OCI-LY7 (cell line): ENCODE measurements at regions not wholly inside any gene's neighbourhood (a gene's known extent, or its start where the extent isn't known, plus 50 kb on each side); places are given as distances from the start of the nearest gene placed in this dataset.
"Not testable (repeated sequence)": the region's sequence is repeated elsewhere in the genome, so short reads cannot be mapped to it uniquely, and the experiment has no call there.

Source experiments
- BruUV-seq: library from RNA; stranded (reverse); fragments of 400-500 nt; replicated peaks from 2 replicates; lab custom pipeline; 2021; lab: Mats Ljungman, UMichigan
- CTCF ChIA-PET: fragments of 300-600 bp; sonication (Branson Sonifier 250); formaldehyde crosslinking; loops from one replicate; lab custom pipeline; 2022; ENCODE audit warnings: antibody characterized with exemption; ENCODE audit not compliant: unreplicated experiment; lab: Charles Lee
- POLR2A ChIA-PET: fragments of 300-600 bp; sonication (Branson Sonifier 250); formaldehyde crosslinking; loops from one replicate; lab custom pipeline; 2022; ENCODE audit warnings: antibody characterized with exemption; lab: Charles Lee
- DNase-seq: peaks from one replicate; pipeline ENCODE4 v3.0.0-alpha.2; 2015; ENCODE audit warnings: low spot score
- H2AFZ ChIP-seq: fragments of 200-600 bp; sonication (generic), shearing (Covaris generic); 2 replicates; pipeline ENCODE4 v1.6.1; 2014; ENCODE audit warnings: mild to moderate bottlenecking, antibody characterized with exemption, low read length, moderate library complexity
- H3K27ac ChIP-seq: fragments of 200-600 bp; sonication (generic); 2 replicates; pipeline ENCODE4 v1.5.1; 2014; ENCODE audit warnings: mixed run types, low read depth, mild to moderate bottlenecking, moderate library complexity, low read length, inconsistent platforms; ENCODE audit not compliant: poor library complexity, severe bottlenecking
- H3K36me3 ChIP-seq: fragments of 200-600 bp; sonication (generic); 2 replicates; pipeline ENCODE4 v1.6.1; 2014; ENCODE audit warnings: mild to moderate bottlenecking, antibody characterized with exemption, low read length, moderate library complexity, mixed read lengths; ENCODE audit not compliant: insufficient read depth
- H3K4me1 ChIP-seq: fragments of 200-600 bp; sonication (generic); 2 replicates; pipeline ENCODE4 v1.5.1; 2014; ENCODE audit warnings: mild to moderate bottlenecking, low read length; ENCODE audit not compliant: insufficient read depth, poor library complexity, severe bottlenecking
- H3K4me2 ChIP-seq: fragments of 200-600 bp; sonication (generic); 2 replicates; pipeline ENCODE4 v1.6.1; 2014; ENCODE audit warnings: mild to moderate bottlenecking, low read length
- H3K4me3 ChIP-seq: fragments of 200-600 bp; sonication (generic); 2 replicates; pipeline ENCODE4 v1.5.1; 2014; ENCODE audit warnings: mild to moderate bottlenecking, low read depth, low read length; ENCODE audit not compliant: poor library complexity, severe bottlenecking
- H3K79me2 ChIP-seq: fragments of 200-600 bp; sonication (generic); 2 replicates; pipeline ENCODE4 v1.6.1; 2016; ENCODE audit warnings: low read depth, mild to moderate bottlenecking, low read length, moderate library complexity, mixed read lengths; ENCODE audit not compliant: insufficient read depth
- H3K9me2 ChIP-seq: fragments of 200-600 bp; sonication (generic); 2 replicates; pipeline ENCODE4 v1.6.1; 2016; ENCODE audit warnings: mild to moderate bottlenecking, low read length, mixed read lengths; ENCODE audit not compliant: insufficient read depth
- H3K9me3 ChIP-seq: fragments of 200-600 bp; sonication (generic); 2 replicates; pipeline ENCODE4 v1.6.1; 2014; ENCODE audit warnings: mild to moderate bottlenecking, mixed run types, low read length, mixed read lengths
- H4K20me1 ChIP-seq: fragments of 200-600 bp; sonication (generic); 2 replicates; pipeline ENCODE4 v1.6.1; 2014; ENCODE audit warnings: mild to moderate bottlenecking, antibody characterized with exemption, low read length, moderate library complexity, mixed read lengths; ENCODE audit not compliant: insufficient read depth
- EZH2phosphoT487 ChIP-seq: fragments of 200-600 bp; sonication (generic); IDR thresholded peaks from 2 replicates; pipeline ENCODE4 v1.6.1; 2018; ENCODE audit warnings: low read depth, borderline replicate concordance, mild to moderate bottlenecking, mixed run types, antibody characterized with exemption, low read length, moderate library complexity, mixed read lengths
- intact Hi-C: fragments of 100-400 bp; cut with micrococcal nuclease; formaldehyde crosslinking; loops from one replicate; pipeline ENCODE4 v1.10.0; 2022; ENCODE audit not compliant: unreplicated experiment
- TF ChIP-seq, protein P1 (sequence below): fragments of 200-600 bp; sonication (generic); conservative IDR thresholded peaks from 2 replicates; pipeline ENCODE4 v1.5.1; 2014; ENCODE audit warnings: mild to moderate bottlenecking, antibody characterized with exemption, low read length, moderate library complexity, mixed read lengths

DNA sequence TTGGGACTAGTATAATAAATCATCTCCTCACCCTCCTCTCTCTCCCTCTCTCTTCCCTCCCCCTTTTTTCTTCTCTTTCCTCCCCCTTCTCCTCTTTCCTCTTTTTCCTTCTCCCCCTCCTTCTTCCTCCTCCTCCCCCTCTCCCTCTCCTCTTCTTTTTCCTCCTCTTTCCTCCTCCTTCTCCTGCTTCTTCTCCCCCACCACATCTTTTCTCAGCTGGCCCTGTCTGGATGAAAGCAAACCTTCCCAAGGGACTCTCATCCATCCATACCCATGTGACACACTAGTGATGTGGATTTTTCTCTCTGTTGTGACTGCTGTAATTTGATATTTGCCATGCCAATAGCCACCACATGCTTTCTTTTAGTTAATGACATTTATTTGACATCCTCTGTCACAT, 127.2 kb downstream of the EBLN2 start:
- Histone ChIP-seq H3K4me1 (no peaks in the 10 kb centered on the region), H3K36me3 (no peaks in the 10 kb centered on the region), H3K79me2 (no peaks in the 10 kb centered on the region), H3K9me2 (no peaks in the 10 kb centered on the region), H3K27ac (no peak overlapping the region), H3K9me3 (no peaks in the 10 kb centered on the region), H4K20me1 (no peaks in the 10 kb centered on the region), H3K4me3 (no peak overlapping the region), H2AFZ (no peak overlapping the region), H3K4me2 (no peak overlapping the region)
- TF ChIP-seq, protein P1, sequence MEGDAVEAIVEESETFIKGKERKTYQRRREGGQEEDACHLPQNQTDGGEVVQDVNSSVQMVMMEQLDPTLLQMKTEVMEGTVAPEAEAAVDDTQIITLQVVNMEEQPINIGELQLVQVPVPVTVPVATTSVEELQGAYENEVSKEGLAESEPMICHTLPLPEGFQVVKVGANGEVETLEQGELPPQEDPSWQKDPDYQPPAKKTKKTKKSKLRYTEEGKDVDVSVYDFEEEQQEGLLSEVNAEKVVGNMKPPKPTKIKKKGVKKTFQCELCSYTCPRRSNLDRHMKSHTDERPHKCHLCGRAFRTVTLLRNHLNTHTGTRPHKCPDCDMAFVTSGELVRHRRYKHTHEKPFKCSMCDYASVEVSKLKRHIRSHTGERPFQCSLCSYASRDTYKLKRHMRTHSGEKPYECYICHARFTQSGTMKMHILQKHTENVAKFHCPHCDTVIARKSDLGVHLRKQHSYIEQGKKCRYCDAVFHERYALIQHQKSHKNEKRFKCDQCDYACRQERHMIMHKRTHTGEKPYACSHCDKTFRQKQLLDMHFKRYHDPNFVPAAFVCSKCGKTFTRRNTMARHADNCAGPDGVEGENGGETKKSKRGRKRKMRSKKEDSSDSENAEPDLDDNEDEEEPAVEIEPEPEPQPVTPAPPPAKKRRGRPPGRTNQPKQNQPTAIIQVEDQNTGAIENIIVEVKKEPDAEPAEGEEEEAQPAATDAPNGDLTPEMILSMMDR, result no peak
- DNase-seq, result no peak
- intact Hi-C loops, result no loop called here
- ChIA-PET CTCF (no interaction called here), POLR2A (no interaction called here)
- no TSS peak for BruUV-seq

DNA sequence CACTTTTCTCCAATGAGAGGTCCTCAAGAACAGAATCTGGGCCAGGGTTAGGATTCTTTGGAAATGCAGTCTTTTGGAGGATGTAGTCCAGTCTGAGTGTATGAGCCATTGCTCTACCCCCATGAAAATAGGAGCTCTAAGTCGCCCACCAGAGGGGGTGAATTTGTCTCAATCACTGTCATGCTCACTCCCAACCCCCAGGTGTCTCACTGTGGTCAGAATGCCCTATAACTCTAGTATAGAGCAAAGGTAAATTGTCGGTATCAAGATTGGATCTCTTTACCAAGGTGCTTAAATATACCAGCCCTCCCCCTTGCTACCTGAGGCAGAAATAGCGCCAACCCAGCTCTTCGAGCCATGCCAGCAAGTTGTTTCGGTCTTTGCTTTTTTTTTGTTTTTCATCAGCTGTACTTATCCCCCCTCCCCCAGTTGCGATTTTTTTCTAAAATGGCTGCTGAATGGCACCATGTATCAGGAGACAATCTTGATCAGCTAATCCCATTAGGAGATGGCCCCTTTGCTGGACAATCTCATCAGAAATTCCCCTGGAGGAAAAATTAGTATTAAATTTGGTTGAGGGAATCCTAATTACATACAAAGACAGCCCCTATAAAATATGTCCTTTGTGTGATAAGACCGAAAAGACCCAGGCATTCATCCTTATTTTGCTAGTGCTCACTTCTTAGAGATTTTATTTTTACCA, 130.7 kb downstream of the EBLN2 start:
- intact Hi-C loops, result loop anchor here (2.0 to 5.0 kb wide), 2 partner anchors 240 to 311 kb away; no protein-coding TSS in a partner anchor

GRCh38 chr3:73193943-73194342, 132.5 kb downstream of the EBLN2 start:
- BruUV-seq, H3K9me3 ChIP-seq, H3K79me2 ChIP-seq, H3K4me3 ChIP-seq, H4K20me1 ChIP-seq, H3K4me2 ChIP-seq, H2AFZ ChIP-seq, H3K36me3 ChIP-seq, H3K27ac ChIP-seq, POLR2A ChIA-PET, CTCF ChIA-PET, H3K4me1 ChIP-seq, DNase-seq, H3K9me2 ChIP-seq: not testable (repeated sequence)
- intact Hi-C loops, result loop anchor here (2.0 to 5.0 kb wide), 2 partner anchors 238 to 309 kb away; no protein-coding TSS in a partner anchor

More for the DNA sequence above, 130.7 kb downstream of the EBLN2 start:
- TF ChIP-seq, protein P1, result peak; percentile 69
- no peak for TF ChIP-seq EZH2phosphoT487
- Histone ChIP-seq H3K9me3 (no peaks in the 10 kb centered on the region), H3K79me2 (no peaks in the 10 kb centered on the region), H3K4me1 (no peaks in the 10 kb centered on the region), H3K27ac (no peak overlapping the region), H3K9me2 (no peaks in the 10 kb centered on the region), H3K36me3 (no peaks in the 10 kb centered on the region), H2AFZ (no peak overlapping the region), H3K4me3 (no peak overlapping the region), H3K4me2 (no peak overlapping the region), H4K20me1 (no peaks in the 10 kb centered on the region)
- ChIA-PET POLR2A (interaction anchor here (0.6 kb wide), 1 partner anchor 1496 kb away, joined by 3 read pairs; no protein-coding TSS in a partner anchor), CTCF (interaction anchor here (1.1 kb wide), 1 partner anchor 310 kb away, joined by 4 read pairs; no protein-coding TSS in a partner anchor)
- BruUV-seq, result no TSS peak
- DNase-seq, result peak; percentile 10
